ENCODE measurements at regions not wholly inside any gene's neighbourhood (a gene's known extent, or its start where the extent isn't known, plus 50 kb on each side); places are given as distances from the start of the nearest gene placed in this dataset.
"Not testable (repeated sequence)": the region's sequence is repeated elsewhere in the genome, so short reads cannot be mapped to it uniquely, and the experiment has no call there.

DNA sequence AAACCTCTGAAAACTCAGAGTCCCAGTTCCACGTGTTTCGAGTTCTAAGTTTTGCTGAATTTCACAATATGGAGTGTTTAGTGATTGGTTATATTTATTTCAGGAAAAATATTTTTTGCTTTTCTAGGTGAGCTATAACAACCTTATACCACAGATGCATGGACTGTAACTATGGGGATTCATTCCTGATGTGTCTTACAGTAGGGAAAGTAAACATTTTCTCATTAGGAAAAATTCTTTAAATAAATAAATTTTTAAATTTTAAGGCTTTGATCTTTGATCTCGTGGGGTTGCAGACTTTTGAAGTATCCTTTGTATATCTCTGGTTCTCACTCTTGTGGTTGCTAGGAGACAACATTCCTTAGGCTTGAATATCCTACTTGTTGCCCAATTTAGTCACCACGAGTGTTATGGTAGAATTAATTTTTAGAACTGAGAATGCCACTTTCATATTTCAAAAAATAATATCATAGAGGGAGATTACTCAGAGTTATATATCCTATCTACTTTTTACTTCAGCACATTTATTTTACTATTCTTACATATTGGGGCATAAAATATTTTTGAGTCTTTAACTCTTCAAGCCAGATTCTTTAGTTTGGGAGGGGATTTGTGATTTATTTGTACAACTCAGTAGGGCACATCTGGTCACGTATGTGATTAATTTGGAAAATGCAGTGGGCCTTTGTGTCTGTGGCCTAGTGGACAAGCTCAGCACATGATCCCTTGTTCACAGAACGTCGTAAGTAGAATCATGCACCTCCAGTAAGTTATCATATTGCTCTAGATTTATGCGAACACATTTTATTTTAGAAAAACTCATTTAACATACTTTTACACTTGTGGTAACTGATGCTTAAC lies 224.0 kb downstream of the TTC6 start:
- Histone ChIP-seq H3K4me3 (replicated peaks in 1 of 3) (no peak overlapping the region), H3K27me3 (no peaks in the 10 kb centered on the region), H3K36me3 (no peaks in the 10 kb centered on the region), H3K9me3 (no peaks in the 10 kb centered on the region), H3K4me1 (no peaks in the 10 kb centered on the region), H3K27ac (no peak overlapping the region)
- 65% methylated on average over 8 of the region's 8 CpGs for WGBS, 2 donors
- TF ChIP-seq, protein P1, sequence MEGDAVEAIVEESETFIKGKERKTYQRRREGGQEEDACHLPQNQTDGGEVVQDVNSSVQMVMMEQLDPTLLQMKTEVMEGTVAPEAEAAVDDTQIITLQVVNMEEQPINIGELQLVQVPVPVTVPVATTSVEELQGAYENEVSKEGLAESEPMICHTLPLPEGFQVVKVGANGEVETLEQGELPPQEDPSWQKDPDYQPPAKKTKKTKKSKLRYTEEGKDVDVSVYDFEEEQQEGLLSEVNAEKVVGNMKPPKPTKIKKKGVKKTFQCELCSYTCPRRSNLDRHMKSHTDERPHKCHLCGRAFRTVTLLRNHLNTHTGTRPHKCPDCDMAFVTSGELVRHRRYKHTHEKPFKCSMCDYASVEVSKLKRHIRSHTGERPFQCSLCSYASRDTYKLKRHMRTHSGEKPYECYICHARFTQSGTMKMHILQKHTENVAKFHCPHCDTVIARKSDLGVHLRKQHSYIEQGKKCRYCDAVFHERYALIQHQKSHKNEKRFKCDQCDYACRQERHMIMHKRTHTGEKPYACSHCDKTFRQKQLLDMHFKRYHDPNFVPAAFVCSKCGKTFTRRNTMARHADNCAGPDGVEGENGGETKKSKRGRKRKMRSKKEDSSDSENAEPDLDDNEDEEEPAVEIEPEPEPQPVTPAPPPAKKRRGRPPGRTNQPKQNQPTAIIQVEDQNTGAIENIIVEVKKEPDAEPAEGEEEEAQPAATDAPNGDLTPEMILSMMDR (IDR thresholded peaks at IDR 0.05), result no peak
- no peak for TF ChIP-seq POLR2A (IDR thresholded peaks at IDR 0.05)
- intact Hi-C loops (cut with DNase I), result no loop called here
- no peak for DNase-seq

DNA sequence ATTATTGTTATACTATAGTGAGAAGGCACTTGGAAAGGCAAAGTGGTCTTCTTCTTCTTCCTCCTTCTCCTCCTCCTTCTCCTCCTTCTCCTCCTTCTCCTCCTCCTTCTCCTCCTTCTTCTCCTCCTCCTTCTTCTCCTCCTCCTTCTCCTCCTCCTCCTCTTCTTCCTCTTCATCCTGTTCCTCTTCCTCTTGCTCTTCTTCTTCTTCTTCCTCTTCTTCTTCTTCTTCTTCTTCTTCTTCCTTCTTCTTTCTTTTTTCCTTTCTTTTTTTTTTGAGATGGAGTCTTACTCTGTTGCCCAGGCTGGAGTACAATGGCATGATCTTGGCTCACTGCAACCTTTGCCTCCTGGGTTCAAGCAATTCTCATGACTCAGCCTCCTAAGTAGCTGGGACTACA lies 225.4 kb downstream of the TTC6 start:
- H3K27ac ChIP-seq; DNase-seq; H3K27me3 ChIP-seq; H3K9me3 ChIP-seq; H3K4me3 ChIP-seq (replicated peaks in 1 of 3); H3K36me3 ChIP-seq; H3K4me1 ChIP-seq; intact Hi-C loops (cut with DNase I): not testable (repeated sequence)

DNA sequence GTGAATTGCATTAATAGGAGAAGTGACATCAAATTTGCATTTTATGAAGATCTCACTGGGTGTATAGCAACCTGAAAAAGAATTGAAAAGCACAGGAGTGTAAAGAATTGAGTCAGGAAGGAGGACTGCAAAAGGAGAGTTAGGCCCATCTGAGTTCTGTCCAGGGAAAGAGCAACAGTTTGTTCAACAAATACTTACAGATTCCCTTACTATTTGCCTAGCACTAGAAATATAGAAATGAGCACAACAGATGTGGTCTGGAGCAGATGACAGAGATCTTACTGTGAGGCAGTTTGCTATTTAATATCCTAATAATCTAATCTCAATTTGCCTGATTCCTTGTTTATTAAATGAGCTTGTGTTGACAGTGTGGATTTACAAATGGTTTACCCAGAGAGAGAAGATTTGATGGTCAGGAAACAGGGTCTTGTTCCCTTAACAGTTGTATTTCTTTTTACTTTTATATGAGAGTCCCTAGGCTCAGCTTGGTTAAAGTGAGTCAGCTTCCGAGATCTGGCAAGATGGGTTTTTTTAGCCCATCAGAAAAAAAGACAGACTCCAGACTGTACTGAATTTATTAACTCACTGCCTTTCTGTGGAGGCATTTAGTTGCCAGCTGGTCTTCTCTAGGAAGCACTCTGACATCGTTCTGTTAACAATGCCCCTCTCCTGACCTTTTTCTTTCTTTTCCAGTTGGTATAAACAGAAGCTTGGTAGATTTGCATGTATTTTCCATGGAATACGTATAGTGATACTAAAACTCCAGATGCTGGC lies 229.7 kb downstream of the TTC6 start:
- no peaks in the 10 kb centered on the region for H3K36me3 ChIP-seq
- H3K4me3 ChIP-seq (replicated peaks in 1 of 3), result no peak overlapping the region
- WGBS, 2 donors, result 59 to 62% methylated on average over 3 of the region's 3 CpGs
- H3K4me1 ChIP-seq, result no peaks in the 10 kb centered on the region
- TF ChIP-seq, protein P1 (IDR thresholded peaks at IDR 0.05), result no peak
- no peak for TF ChIP-seq POLR2A (IDR thresholded peaks at IDR 0.05)
- no peak overlapping the region for H3K27ac ChIP-seq
- no peak for DNase-seq
- H3K9me3 ChIP-seq, result no peaks in the 10 kb centered on the region
- intact Hi-C loops (cut with DNase I), result no loop called here
- H3K27me3 ChIP-seq, result no peaks in the 10 kb centered on the region

DNA sequence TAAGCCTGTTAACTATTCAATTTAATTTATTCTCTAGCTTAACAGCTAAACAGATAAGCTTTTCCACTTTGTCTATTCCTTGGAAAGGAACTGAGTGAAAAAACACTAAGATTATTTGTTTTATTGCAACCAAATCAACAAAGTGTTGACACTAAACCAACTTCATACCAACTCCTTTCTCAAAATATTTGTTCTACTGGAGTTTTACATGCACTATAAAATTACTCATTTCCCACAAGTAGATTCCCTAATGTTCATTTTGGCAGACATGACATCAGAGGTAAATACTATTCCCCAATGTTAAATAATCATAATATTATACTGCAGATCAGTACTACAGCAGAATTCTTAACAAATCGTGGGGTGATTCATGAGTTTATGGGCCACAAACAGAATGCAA lies 231.4 kb downstream of the TTC6 start:
- Histone ChIP-seq H3K4me1 (no peaks in the 10 kb centered on the region), H3K4me3 (replicated peaks in 1 of 3) (no peak overlapping the region), H3K27ac (no peak overlapping the region), H3K36me3 (no peaks in the 10 kb centered on the region), H3K27me3 (no peaks in the 10 kb centered on the region), H3K9me3 (no peaks in the 10 kb centered on the region)
- DNase-seq, result no peak
- WGBS, 2 donors, result 62 to 79% methylated on average over 1 of the region's 1 CpG
- intact Hi-C loops (cut with DNase I), result no loop called here
- TF ChIP-seq POLR2A (IDR thresholded peaks at IDR 0.05), result no peak
- TF ChIP-seq, protein P1 (IDR thresholded peaks at IDR 0.05), result no peak

DNA sequence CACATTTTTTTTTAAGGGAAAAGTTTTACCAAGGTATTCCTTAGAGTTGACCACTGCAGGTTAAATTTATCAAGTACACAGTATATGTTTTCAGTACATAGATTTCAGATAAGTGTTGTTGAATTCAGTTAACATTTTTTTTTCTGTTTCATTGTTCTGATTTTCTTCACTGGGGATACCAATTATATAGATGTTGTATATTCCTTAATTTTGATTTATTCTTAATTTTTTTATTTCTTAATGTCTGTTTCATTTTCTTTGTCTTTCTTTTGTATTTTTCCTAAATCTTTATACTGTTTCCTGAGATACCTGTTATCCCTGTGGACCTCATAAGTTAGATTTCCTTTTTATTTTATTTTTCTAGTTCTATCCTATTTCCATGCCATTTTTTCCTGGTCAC lies 234.8 kb downstream of the TTC6 start:
- Histone ChIP-seq H3K36me3 (no peaks in the 10 kb centered on the region), H3K4me1 (no peaks in the 10 kb centered on the region), H3K27ac (no peak overlapping the region), H3K27me3 (no peaks in the 10 kb centered on the region), H3K9me3 (no peaks in the 10 kb centered on the region), H3K4me3 (replicated peaks in 1 of 3) (no peak overlapping the region)
- no peak for DNase-seq
- intact Hi-C loops (cut with DNase I), result no loop called here
- TF ChIP-seq, protein P1 (IDR thresholded peaks at IDR 0.05), result no peak
- no peak for TF ChIP-seq POLR2A (IDR thresholded peaks at IDR 0.05)
